ENCODE measurements at regions not wholly inside any gene's neighbourhood (a gene's known extent, or its start where the extent isn't known, plus 50 kb on each side); places are given as distances from the start of the nearest gene placed in this dataset.
"Not testable (repeated sequence)": the region's sequence is repeated elsewhere in the genome, so short reads cannot be mapped to it uniquely, and the experiment has no call there.

DNA sequence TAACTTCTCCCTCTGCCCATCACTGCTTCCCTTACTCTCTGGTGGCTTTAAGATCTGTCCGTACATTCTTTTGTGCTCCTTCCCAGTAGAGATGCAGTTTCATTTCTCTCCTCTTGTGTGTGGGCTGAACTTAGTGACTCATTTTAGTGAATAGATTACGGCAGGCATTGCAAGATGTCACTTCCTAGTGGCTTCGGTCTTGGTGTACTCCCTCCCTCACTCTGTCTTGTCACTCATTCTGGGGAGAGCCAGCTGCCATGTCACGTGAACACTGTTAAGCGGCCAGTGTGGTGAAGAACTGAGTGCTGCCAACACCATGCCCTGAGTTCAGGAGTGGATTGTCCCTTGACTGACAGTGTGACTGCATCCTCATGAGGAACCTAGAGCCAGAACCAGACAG, 115.9 kb downstream of the OTOR start:
- DNase-seq (ENCODE audit: low spot score), result peak; percentile 2

- no peak for DNase-seq (ENCODE audit: low spot score)
Measured at GRCh38 chr20:16864963-16865362, 116.8 kb downstream of the OTOR start.

GRCh38 chr20:16865406-16865805, 117.2 kb downstream of the OTOR start:
- DNase-seq (ENCODE audit: low spot score), result no peak

DNA sequence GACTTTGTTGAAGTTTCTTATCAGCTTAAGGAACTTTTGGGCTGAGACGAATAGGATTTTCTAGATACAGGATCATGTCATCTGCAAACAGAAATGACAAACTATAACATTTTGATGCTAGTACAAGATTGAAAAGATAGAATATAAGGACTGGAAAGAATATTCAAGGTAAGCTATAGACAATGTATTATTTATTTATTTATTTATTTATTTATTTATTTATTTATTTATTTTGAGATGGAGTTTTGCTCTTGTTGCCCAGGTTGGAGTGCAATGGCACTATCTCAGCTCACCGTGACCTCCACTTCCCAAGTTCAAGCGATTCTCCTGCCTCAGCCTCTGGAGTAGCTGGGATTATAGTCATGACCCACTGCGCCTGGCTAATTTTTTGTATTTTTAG, 125.0 kb downstream of the OTOR start:
- not testable (repeated sequence) for DNase-seq (ENCODE audit: low spot score)

DNA sequence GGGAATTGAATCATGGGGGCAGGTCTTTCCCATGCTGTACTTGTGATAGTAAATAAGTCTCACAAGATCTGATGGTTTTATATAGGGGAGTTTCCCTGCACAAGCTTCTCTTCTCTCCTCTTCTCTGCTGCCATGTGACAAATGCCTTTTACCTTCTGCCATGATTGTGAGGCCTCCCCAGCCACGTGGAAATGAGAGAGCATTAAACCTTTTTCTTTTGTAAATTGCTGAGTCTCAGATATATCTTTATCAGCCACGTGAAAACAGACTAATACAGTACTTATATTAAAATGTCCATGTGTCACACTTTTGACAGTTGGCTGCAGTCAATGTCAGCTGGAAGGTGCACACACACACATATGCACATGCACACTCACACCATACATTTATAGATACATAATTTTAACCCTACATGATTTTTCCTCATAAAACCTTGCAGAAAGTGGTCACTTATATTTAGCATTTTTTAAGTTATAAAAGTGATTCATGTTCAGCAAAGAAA, 128.9 kb downstream of the OTOR start:
- no peak for DNase-seq (ENCODE audit: low spot score)

DNA sequence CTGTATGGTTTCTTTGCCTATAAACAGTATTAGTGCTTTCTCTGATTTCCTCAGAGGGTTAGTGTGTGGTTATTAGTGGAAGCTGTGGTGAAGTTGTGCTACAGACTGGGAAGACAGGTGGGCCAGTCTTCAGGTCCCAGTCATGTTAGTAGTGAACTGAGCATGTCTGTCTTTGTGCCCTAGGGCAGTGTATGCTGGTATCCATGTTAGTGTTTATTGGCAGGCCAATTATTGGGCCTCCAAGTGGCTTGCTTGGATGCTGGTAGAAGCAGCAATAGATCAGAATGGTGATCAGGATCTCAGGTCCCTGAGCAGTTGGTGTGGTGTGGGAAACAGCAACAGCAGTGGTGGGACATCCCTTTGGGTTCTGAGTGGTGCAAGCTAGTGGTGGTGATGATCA, 137.6 kb downstream of the OTOR start:
- DNase-seq (ENCODE audit: low spot score), result no peak

DNA sequence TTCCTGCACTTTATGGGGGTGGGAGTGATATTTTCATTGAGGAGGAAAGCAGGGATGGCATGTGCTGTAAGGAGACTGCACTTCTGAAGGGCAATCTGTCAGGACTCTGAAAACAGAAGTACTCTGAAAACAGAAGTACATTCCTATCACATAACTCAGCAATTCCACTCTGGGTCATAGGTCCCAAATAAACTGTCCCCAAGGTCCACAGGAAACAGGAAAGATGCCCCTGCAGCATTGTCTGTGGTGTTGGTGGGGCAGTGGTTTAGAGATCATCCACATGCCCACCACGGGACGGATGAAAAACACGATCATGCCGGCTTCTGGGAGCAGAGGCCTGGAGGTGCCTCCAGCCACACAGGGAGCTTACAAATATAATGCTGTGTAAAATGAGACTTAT, 150.3 kb downstream of the OTOR start:
- DNase-seq (ENCODE audit: low spot score), result no peak

DNA sequence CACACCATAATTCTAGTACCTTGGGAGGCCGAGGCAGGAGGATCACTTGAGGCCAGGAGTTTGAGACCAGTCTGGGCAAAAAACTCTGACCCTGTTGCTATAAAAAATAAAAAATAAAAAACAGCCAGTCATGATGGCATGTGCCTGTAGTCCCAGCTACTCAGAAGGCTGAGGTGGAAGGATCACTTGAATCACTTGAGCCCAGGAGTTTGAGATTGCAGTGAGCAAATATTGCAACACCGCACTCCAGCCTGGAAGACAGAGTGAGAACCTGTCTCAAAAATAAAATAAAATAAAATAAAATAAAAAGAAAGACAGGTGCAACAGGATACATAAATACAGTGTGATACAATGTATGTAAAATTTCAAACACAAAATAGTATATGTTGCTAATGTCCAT, 154.5 kb downstream of the OTOR start:
- no peak for DNase-seq (ENCODE audit: low spot score)

GRCh38 chr20:16904751-16905150, 156.6 kb downstream of the OTOR start:
- no peak for DNase-seq (ENCODE audit: low spot score)

GRCh38 chr20:16914277-16914676, 166.1 kb downstream of the OTOR start:
- no peak for DNase-seq (ENCODE audit: low spot score)

- no peak for DNase-seq (ENCODE audit: low spot score)
Measured at GRCh38 chr20:16916165-16916564, 168.0 kb downstream of the OTOR start.

DNA sequence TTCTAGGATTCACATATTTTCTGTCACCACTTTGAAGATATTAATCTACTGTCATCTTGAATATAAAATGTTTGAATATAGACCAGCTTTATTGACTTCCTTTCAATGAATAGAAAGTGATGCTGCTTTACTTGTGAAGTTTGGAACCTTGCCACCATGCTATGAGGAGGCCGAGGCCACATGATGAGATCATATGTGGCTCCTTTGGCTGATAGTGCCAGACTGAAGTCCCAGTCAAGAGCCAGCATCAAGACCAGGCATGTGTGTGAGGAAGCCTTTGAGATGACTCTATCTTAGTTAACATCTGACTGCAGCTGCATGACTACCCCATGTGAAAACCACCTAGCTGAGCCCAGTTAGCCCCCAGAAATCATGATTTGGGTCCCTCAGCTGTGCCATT, 169.5 kb downstream of the OTOR start:
- no peak for DNase-seq (ENCODE audit: low spot score)

DNA sequence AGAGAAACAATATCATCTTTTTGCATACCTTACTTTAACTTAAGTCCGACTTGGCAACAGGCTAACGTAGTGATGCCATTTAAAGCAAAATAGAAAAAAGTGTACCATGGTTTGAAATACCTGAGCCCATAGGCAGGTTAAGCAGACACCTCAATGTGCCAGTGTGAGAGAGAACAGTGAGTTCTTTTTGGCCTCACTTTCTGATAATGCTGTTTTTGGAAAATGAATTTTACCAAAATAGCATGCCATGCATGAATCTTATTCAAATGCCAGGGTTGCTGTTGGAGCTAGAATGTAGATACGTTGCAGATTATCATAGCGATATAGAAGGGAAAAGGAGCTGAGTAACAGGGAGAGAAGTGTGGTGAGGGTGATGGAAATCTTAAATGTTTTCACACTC, 170.2 kb downstream of the OTOR start:
- DNase-seq (ENCODE audit: low spot score), result no peak

GRCh38 chr20:16919841-16920240, 171.7 kb downstream of the OTOR start:
- DNase-seq (ENCODE audit: low spot score), result no peak

DNA sequence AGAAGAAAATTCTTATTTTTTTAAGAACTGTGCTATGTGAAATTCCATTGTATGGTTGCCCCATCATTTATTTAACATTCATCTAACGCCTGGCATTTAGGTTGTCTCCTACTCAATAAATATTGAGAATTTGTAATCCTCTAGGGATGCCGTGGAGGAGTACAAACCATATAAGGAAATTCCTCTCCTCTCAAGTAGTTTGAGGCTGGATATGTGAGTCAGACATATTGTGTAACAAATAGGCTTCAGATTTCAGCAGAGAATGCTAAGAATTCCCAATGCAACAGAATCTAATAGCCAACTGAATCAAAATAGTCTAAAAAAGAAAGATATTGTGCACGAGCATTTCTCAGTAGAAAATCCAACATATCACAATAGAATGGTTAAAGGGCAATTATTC, 174.7 kb downstream of the OTOR start:
- DNase-seq (ENCODE audit: low spot score), result no peak

- no peak for DNase-seq (ENCODE audit: low spot score)
Measured at GRCh38 chr20:16926626-16927430, 178.7 kb downstream of the OTOR start.

DNA sequence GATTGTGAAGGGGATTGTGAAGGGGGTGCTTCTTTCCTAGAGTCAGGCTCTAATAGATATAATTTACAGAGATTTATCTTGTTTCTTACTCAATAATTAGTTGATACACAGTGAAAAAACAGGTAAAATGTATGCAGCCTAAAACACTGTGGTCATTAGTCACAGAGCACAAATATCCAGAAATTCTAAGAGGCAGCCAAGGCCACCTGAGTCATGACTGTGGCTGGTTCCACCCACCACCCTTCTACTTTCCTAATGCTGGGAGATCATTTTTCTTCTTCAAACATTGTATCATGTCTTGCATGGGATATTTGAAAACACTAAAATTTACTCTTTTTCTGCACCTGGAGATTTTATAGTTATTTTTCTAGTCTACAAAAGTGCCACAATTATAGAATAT, 181.6 kb downstream of the OTOR start:
- DNase-seq (ENCODE audit: low spot score), result no peak

DNA sequence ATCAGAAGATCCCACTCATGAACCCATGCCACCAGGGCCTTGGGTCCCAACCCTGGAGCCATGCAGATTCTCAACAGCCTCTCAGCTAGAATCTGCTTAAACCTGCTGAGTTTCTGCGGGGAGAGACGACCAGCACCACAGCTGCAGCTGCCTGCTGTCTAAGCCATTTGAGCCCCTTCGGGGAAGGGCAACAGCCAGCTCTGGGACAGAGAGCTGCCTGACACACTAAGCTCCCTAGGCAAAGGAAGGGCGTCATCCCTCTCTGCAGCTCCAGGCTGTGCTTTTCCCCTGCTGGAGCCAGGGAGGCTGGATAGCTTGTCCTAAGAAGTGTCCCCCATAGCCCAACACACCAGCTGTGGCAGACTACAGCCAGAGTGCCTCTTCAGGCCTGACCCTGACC, 182.5 kb downstream of the OTOR start:
- no peak for DNase-seq (ENCODE audit: low spot score)

DNA sequence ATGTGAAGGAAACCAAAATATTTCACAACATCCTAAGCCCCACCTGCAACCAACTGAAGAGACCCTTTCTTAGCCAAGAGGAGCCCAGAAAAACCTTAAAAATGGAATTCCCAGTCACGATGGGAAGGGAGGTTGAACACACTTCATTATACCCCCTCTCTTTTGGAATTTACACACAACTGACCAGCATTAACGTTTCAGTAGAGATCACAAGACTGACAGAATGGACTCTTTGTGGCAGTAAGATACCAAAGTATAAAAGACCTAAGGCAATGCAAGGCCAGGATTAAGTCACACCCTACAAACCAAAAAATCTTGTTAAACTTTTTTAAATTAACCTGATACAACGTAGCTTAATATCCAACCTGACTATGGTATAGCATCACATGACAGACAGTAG, 190.9 kb downstream of the OTOR start:
- DNase-seq (ENCODE audit: low spot score), result no peak

GRCh38 chr20:16940701-16941100, 192.5 kb downstream of the OTOR start:
- no peak for DNase-seq (ENCODE audit: low spot score)

GRCh38 chr20:16942051-16942450, 193.9 kb downstream of the OTOR start:
- DNase-seq (ENCODE audit: low spot score), result no peak

DNA sequence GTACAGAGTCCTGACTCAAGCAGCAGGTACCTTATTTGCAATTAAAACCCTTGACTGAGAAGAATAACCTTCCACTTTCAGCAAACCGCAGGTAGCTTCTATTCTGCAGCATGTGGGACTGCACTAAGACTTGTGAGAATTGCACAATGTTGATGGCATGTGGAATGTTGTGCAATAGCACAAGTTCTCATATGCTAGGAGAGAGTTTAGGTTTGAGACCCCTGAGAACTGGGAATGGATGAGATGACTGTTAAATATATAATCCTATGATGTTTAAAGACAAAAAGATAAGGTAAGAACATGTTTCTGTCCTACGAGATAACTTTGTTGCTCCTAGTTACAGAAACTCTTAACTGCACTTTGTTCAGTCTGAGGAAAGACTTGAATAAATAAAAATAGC, 194.6 kb downstream of the OTOR start:
- no peak for DNase-seq (ENCODE audit: low spot score)

DNA sequence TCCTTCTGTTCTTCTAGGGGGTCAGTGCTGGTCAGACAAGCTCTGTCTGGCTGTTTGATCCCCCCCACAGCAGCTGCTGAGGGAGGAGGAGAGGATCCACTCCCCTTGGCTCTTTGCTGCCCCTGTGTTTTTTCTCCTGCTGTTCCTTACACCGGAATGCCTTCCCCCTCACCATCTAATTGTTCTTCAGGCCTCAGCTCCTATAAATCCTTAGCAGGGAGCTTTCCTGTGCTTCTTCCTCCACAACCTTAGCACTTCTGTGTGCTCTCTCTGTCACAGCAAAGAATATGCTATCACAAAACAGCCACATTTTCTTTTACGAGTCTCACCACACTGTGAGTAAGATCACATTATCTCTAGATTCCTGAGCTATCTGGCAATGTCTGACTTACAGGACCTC, 196.6 kb downstream of the OTOR start:
- DNase-seq (ENCODE audit: low spot score), result no peak

DNA sequence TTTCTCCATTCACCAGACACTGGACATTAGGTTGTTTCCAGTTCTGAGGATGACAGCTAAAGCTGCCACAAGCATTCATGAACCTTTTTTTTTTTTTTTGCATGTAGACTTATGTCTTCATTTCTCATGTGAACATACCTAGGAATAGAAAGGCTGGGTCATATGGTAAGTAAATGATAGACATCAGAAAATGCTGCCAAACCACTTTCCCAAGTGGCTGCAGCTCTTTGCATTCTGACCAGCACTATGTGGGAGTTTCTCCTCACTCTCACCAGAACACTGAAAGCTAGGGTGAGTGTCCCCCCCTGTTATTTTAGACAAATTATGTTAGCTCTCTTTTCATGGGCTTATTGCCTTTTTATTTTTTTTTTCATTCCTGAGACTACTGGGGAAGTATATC, 197.5 kb downstream of the OTOR start:
- no peak for DNase-seq (ENCODE audit: low spot score)
